LNCaP clone FGC (cell line): ENCODE measurements at regions not wholly inside any gene's neighbourhood (a gene's known extent, or its start where the extent isn't known, plus 50 kb on each side); places are given as distances from the start of the nearest gene placed in this dataset.

Experiments
- DNase-seq: peaks from one replicate; pipeline ENCODE4 v3.0.0-alpha.2; 2011; ENCODE audit warnings: low read depth
- H3K4me3 ChIP-seq: 2 replicates; pipeline ENCODE4 v1.5.1; 2011; ENCODE audit warnings: mild to moderate bottlenecking, low read depth, low read length, control low read depth
- CTCF ChIP-seq: IDR thresholded peaks from 2 replicates; pipeline ENCODE4 v1.5.1; 2012; ENCODE audit warnings: mild to moderate bottlenecking; ENCODE audit not compliant: control insufficient read depth, insufficient read depth; ENCODE audit errors: extremely low read depth

GRCh38 chr9:73031350-73031749, 78.5 kb upstream of the ALDH1A1 start:
- H3K4me3 ChIP-seq = no peak overlapping the region
- no peak for TF ChIP-seq CTCF
- DNase-seq = no peak

GRCh38 chr9:73030370-73031030, 77.6 kb upstream of the ALDH1A1 start:
- DNase-seq = no peak
- TF ChIP-seq CTCF = no peak
- no peak overlapping the region for H3K4me3 ChIP-seq

GRCh38 chr9:73029346-73029745, 76.5 kb upstream of the ALDH1A1 start:
- no peak for TF ChIP-seq CTCF
- H3K4me3 ChIP-seq = no peak overlapping the region
- DNase-seq = no peak

- DNase-seq = no peak
- H3K4me3 ChIP-seq = no peak overlapping the region
- TF ChIP-seq CTCF = no peak
Observed at GRCh38 chr9:73026375-73026774, 73.5 kb upstream of the ALDH1A1 start.

GRCh38 chr9:73024601-73025034, 71.8 kb upstream of the ALDH1A1 start:
- H3K4me3 ChIP-seq = no peak overlapping the region
- no peak for DNase-seq
- no peak for TF ChIP-seq CTCF

- H3K4me3 ChIP-seq = no peak overlapping the region
- peak; percentile 89 for TF ChIP-seq CTCF
- DNase-seq = peak; percentile 21
Observed at GRCh38 chr9:73023025-73023541, 70.2 kb upstream of the ALDH1A1 start.

GRCh38 chr9:73022353-73022752, 69.5 kb upstream of the ALDH1A1 start:
- TF ChIP-seq CTCF = no peak
- H3K4me3 ChIP-seq = no peak overlapping the region
- DNase-seq = no peak
